ENCODE measurements at regions not wholly inside any gene's neighbourhood (a gene's known extent, or its start where the extent isn't known, plus 50 kb on each side); places are given as distances from the start of the nearest gene placed in this dataset.

DNA sequence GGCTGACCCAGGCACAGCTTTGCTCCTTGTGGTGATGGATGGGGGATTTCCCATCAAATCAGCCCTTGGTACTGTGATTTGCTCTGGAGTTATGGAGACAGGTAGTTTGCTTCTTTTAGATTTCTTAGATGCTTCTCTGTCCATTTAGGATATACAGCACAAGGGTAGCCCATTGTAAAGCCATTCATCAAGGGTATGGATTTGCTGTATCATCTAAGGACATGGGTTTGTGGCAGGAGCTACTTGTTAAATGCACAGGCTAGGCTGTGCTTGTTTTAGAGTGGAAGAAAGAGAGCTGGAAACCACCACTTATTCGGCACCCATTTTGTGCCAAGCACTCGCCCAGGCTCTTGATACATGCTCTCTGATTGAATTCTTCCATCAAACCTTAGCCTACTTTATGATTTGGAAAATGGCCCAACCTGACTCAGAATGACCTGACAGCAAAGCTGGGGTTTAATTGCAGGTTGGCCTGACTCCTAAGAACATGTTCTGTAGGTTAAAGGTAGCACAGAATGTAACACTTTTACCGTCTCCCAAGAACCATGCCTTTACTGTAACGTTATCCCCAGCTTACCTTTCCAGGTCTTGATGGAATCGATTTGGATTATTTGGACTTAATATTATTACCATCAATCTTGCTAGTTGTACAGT, 168.0 kb downstream of the SNX10 start:
- no peak for DNase-seq (ENCODE audit: insufficient read length)
- no peak for TF ChIP-seq TAF1 (IDR thresholded peaks at IDR 0.05; ENCODE audit: borderline replicate concordance, low read depth, low read length)
- TF ChIP-seq POLR2AphosphoS5 (IDR thresholded peaks at IDR 0.05; ENCODE audit: low read depth, low read length): no peak
- no peak for TF ChIP-seq POLR2A (IDR thresholded peaks at IDR 0.05; ENCODE audit: low read depth, low read length)
- FAIRE-seq: no peak

DNA sequence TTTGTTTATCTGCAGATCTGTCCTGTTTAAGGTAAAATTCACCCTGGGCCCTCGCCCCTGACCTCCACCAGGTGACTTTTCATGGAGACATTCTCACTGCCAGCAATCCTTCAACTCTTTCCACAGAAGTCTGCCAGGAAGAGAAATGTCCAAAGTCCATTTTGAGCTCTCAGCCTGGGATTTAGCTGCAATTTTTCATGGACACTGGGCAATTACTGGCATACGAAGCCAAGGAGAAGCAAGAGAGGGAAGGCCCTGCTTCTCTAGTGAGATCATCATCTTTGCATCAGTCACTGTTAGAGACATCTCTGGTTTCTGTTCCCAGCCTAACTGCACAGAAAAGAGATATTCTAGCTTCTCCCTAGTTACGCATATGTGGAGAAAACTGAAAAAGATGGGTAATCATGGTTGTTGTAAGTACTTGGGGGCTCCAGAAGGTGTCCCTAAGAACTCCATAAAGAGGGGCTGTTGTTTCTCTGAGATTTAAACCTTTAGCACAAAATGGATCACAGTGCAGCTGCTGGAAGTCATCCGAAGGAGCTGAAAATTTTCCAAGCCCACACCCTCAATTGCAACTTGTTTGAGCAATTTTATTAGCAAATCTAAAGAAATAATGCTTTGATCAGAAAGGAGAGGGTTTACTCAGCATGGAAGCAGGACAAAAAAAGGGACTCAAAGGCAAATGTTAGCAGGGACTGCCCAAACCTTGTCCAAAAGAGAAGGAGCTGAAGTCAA, 168.9 kb downstream of the SNX10 start:
- no peak for DNase-seq (ENCODE audit: insufficient read length)
- TF ChIP-seq POLR2AphosphoS5 (IDR thresholded peaks at IDR 0.05; ENCODE audit: low read depth, low read length) (no peak), TAF1 (IDR thresholded peaks at IDR 0.05; ENCODE audit: borderline replicate concordance, low read depth, low read length) (no peak), POLR2A (IDR thresholded peaks at IDR 0.05; ENCODE audit: low read depth, low read length) (no peak)
- FAIRE-seq: no peak

- FAIRE-seq: no peak
- no peak for DNase-seq (ENCODE audit: insufficient read length)
Observed at GRCh38 chr7:26461518-26461917, 169.9 kb downstream of the SNX10 start.

GRCh38 chr7:26466007-26466406, 174.3 kb downstream of the SNX10 start:
- no peak for FAIRE-seq
- TF ChIP-seq POLR2AphosphoS5 (IDR thresholded peaks at IDR 0.05; ENCODE audit: low read depth, low read length): no peak
- no peak for TF ChIP-seq POLR2A (IDR thresholded peaks at IDR 0.05; ENCODE audit: low read depth, low read length)
- no peak for TF ChIP-seq TAF1 (IDR thresholded peaks at IDR 0.05; ENCODE audit: borderline replicate concordance, low read depth, low read length)
- DNase-seq (ENCODE audit: insufficient read length): no peak

More at GRCh38 chr7:26461518-26461917, 169.9 kb downstream of the SNX10 start:
- TF ChIP-seq TAF1 (IDR thresholded peaks at IDR 0.05; ENCODE audit: borderline replicate concordance, low read depth, low read length) (no peak), POLR2AphosphoS5 (IDR thresholded peaks at IDR 0.05; ENCODE audit: low read depth, low read length) (no peak), POLR2A (IDR thresholded peaks at IDR 0.05; ENCODE audit: low read depth, low read length) (no peak)

GRCh38 chr7:26467104-26467503, 175.4 kb downstream of the SNX10 start:
- no peak for FAIRE-seq
- TF ChIP-seq POLR2A (IDR thresholded peaks at IDR 0.05; ENCODE audit: low read depth, low read length): no peak
- TF ChIP-seq TAF1 (IDR thresholded peaks at IDR 0.05; ENCODE audit: borderline replicate concordance, low read depth, low read length): no peak
- no peak for TF ChIP-seq POLR2AphosphoS5 (IDR thresholded peaks at IDR 0.05; ENCODE audit: low read depth, low read length)

GRCh38 chr7:26467541-26467940, 175.9 kb downstream of the SNX10 start:
- DNase-seq (ENCODE audit: insufficient read length): no peak
- TF ChIP-seq POLR2A (IDR thresholded peaks at IDR 0.05; ENCODE audit: low read depth, low read length) (no peak), POLR2AphosphoS5 (IDR thresholded peaks at IDR 0.05; ENCODE audit: low read depth, low read length) (no peak), TAF1 (IDR thresholded peaks at IDR 0.05; ENCODE audit: borderline replicate concordance, low read depth, low read length) (no peak)
- no peak for FAIRE-seq

More at GRCh38 chr7:26467104-26467503, 175.4 kb downstream of the SNX10 start:
- DNase-seq (ENCODE audit: insufficient read length): no peak

DNA sequence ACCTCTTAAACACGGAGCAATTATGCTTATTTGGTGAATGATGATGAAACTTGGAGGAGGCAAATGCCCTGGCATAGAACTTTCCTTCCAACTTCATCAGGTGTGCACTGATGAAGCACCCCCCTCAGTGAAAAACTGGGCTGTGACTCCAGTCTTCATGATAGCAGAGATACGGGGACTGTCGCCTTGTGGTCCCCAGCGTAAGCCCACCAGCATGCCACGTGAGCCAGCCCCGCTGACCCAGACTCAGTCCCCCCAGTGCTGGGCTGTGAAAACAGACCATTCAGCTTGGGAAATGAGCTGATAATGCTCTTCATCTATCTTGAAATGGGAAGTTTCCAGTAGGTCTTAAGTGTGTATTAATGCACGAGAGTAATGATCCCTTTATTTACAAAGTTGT, 177.0 kb downstream of the SNX10 start:
- FAIRE-seq: no peak
- TF ChIP-seq POLR2A (IDR thresholded peaks at IDR 0.05; ENCODE audit: low read depth, low read length): no peak
- TF ChIP-seq TAF1 (IDR thresholded peaks at IDR 0.05; ENCODE audit: borderline replicate concordance, low read depth, low read length): no peak
- no peak for TF ChIP-seq POLR2AphosphoS5 (IDR thresholded peaks at IDR 0.05; ENCODE audit: low read depth, low read length)
- no peak for DNase-seq (ENCODE audit: insufficient read length)

DNA sequence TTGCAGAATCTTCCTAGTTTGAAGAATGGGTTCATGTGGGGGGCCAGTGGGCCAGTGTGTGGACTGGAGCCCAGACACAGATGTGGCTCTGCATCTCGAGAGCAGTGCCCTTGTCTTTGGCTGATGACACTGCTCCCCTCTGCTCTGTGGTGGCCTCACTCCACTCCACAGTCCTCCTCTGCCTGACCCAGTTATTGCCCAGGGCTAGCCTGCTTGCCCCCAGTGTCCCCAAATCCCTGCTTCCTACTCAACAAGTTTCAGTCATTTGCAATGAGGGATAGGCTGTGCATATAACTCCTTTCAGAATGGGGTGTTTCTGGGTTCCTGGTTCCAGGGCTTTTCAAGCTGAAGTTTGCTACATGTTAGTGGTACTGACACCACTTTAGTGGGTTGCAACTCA, 177.5 kb downstream of the SNX10 start:
- TF ChIP-seq TAF1 (IDR thresholded peaks at IDR 0.05; ENCODE audit: borderline replicate concordance, low read depth, low read length): no peak
- TF ChIP-seq POLR2AphosphoS5 (IDR thresholded peaks at IDR 0.05; ENCODE audit: low read depth, low read length): no peak
- no peak for TF ChIP-seq POLR2A (IDR thresholded peaks at IDR 0.05; ENCODE audit: low read depth, low read length)
- FAIRE-seq (no peak), DNase-seq (ENCODE audit: insufficient read length) (no peak)

DNA sequence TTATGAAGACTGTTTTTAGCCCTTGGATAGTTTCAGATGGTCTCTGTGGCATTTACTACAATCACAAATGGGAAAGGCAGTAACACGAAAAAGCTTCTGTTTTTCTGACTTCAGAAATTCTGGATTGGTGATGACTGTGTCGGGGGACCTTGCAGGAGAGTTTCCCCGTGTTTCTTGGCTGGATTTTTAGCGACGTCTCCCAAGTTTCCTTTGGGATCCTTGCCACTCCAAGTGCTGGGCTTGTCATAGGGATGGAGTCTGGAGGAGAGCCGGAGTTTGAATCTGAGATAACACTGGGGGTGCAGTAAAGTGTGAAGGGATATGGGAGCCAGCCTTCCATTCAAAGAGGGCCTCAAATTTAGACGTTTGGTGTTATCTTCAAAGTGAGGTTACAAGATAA, 179.0 kb downstream of the SNX10 start:
- TF ChIP-seq TAF1 (IDR thresholded peaks at IDR 0.05; ENCODE audit: borderline replicate concordance, low read depth, low read length) (no peak), POLR2AphosphoS5 (IDR thresholded peaks at IDR 0.05; ENCODE audit: low read depth, low read length) (no peak), POLR2A (IDR thresholded peaks at IDR 0.05; ENCODE audit: low read depth, low read length) (no peak)
- no peak for FAIRE-seq

DNA sequence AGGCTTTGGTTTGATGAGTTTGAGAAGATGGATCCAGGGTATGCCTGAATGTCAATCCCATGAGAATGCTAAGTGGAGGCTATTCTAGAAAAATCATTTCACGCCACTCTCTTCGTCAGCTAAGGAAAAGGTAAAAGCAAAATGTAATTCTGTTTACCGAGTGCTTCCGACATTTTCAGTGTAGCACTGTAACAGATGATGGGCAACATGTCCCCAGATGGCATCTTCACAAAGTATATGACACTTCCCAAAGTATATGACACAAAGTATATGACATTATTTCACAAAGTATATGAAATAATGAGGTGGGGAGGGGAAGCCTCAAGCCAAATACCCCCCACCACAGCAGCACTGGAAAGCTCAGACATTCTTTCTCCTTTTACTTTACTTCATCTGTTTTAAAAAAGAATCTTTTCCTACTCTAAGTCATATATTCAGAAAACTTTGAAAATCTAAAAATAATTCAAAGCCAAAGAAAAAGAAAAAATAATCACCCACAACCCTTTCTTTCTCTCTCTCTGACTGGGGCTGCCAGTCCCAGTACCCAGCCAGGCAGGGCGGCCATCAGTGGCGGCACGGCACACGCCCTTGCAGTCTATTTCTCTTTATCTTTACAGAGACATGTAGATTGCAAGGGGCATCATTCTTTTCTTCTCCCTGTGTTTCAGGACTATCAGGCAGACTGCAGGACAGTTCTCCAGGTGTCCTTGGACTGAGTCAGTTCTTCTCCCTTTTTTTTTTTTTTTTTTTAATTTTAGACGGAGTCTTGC, 179.8 kb downstream of the SNX10 start:
- no peak for TF ChIP-seq POLR2A (IDR thresholded peaks at IDR 0.05; ENCODE audit: low read depth, low read length)
- TF ChIP-seq TAF1 (IDR thresholded peaks at IDR 0.05; ENCODE audit: borderline replicate concordance, low read depth, low read length): no peak
- no peak for TF ChIP-seq POLR2AphosphoS5 (IDR thresholded peaks at IDR 0.05; ENCODE audit: low read depth, low read length)
- no peak for FAIRE-seq

More for the DNA sequence above, 179.0 kb downstream of the SNX10 start:
- no peak for DNase-seq (ENCODE audit: insufficient read length)

GRCh38 chr7:26472971-26473370, 181.3 kb downstream of the SNX10 start:
- FAIRE-seq: no peak
- DNase-seq (ENCODE audit: insufficient read length): no peak

More for the DNA sequence above, 179.8 kb downstream of the SNX10 start:
- no peak for DNase-seq (ENCODE audit: insufficient read length)

More at GRCh38 chr7:26472971-26473370, 181.3 kb downstream of the SNX10 start:
- TF ChIP-seq POLR2AphosphoS5 (IDR thresholded peaks at IDR 0.05; ENCODE audit: low read depth, low read length): no peak
- TF ChIP-seq TAF1 (IDR thresholded peaks at IDR 0.05; ENCODE audit: borderline replicate concordance, low read depth, low read length): no peak
- TF ChIP-seq POLR2A (IDR thresholded peaks at IDR 0.05; ENCODE audit: low read depth, low read length): no peak

Measured in GM12892 (cell line).